ENCODE measurements at regions not wholly inside any gene's neighbourhood (a gene's known extent, or its start where the extent isn't known, plus 50 kb on each side); places are given as distances from the start of the nearest gene placed in this dataset.

- 100% methylated on average over 2 of the region's 3 CpGs for WGBS
- no peaks in the 10 kb centered on the region for H3K4me1 ChIP-seq
- no peak for DNase-seq (ENCODE audit: low spot score in 2 of 2)
- H3K27me3 ChIP-seq = no peaks in the 10 kb centered on the region
- no peaks in the 10 kb centered on the region for H3K36me3 ChIP-seq
- no peaks in the 10 kb centered on the region for H3K9me3 ChIP-seq
- H3K4me3 ChIP-seq = no peak overlapping the region
- TF ChIP-seq EP300 (IDR thresholded peaks at IDR 0.05) (no peak), POLR2AphosphoS5 (IDR thresholded peaks at IDR 0.05) (no peak), POLR2A (IDR thresholded peaks at IDR 0.05) (no peak), CTCF (IDR thresholded peaks at IDR 0.05) (no peak)
- H3K27ac ChIP-seq = no peak overlapping the region
These were observed 106.9 kb downstream of the TBC1D30 start for GRCh38 chr12:64931321-64931720.

- DNase-seq (ENCODE audit: low spot score in 2 of 2) = no peak
- H3K9me3 ChIP-seq = no peaks in the 10 kb centered on the region
- TF ChIP-seq EP300 (IDR thresholded peaks at IDR 0.05) = no peak
- TF ChIP-seq CTCF (IDR thresholded peaks at IDR 0.05) = no peak
- TF ChIP-seq POLR2A (IDR thresholded peaks at IDR 0.05) = no peak
- no peak for TF ChIP-seq POLR2AphosphoS5 (IDR thresholded peaks at IDR 0.05)
- H3K4me1 ChIP-seq = no peaks in the 10 kb centered on the region
- no peaks in the 10 kb centered on the region for H3K36me3 ChIP-seq
- 100% methylated on average over 1 of the region's 1 CpG for WGBS
- H3K27me3 ChIP-seq = no peaks in the 10 kb centered on the region
- H3K4me3 ChIP-seq = no peak overlapping the region
- H3K27ac ChIP-seq = no peak overlapping the region
These were observed 107.5 kb downstream of the TBC1D30 start for GRCh38 chr12:64931981-64932380.

- TF ChIP-seq POLR2A (IDR thresholded peaks at IDR 0.05) = no peak
- TF ChIP-seq EP300 (IDR thresholded peaks at IDR 0.05) = no peak
- WGBS = 67% methylated on average over 2 of the region's 2 CpGs
- no peaks in the 10 kb centered on the region for H3K36me3 ChIP-seq
These were observed 109.3 kb downstream of the TBC1D30 start for GRCh38 chr12:64933791-64934190.

GRCh38 chr12:64937452-64937851 is 113.0 kb downstream of the TBC1D30 start:
- no peaks in the 10 kb centered on the region for H3K9me3 ChIP-seq
- H3K27me3 ChIP-seq = no peaks in the 10 kb centered on the region
- H3K4me1 ChIP-seq = no peaks in the 10 kb centered on the region
- no peak overlapping the region for H3K27ac ChIP-seq
- no peak overlapping the region for H3K4me3 ChIP-seq
- TF ChIP-seq CTCF (IDR thresholded peaks at IDR 0.05) (no peak), POLR2AphosphoS5 (IDR thresholded peaks at IDR 0.05) (no peak), POLR2A (IDR thresholded peaks at IDR 0.05) (no peak), EP300 (IDR thresholded peaks at IDR 0.05) (no peak)
- DNase-seq (ENCODE audit: low spot score in 2 of 2) = no peak
- H3K36me3 ChIP-seq = no peaks in the 10 kb centered on the region

More at GRCh38 chr12:64933791-64934190, 109.3 kb downstream of the TBC1D30 start:
- no peaks in the 10 kb centered on the region for H3K27me3 ChIP-seq
- no peak overlapping the region for H3K4me3 ChIP-seq
- H3K4me1 ChIP-seq = no peaks in the 10 kb centered on the region
- no peaks in the 10 kb centered on the region for H3K9me3 ChIP-seq
- no peak overlapping the region for H3K27ac ChIP-seq
- DNase-seq (ENCODE audit: low spot score in 2 of 2) = no peak

- Histone ChIP-seq H3K27ac (no peak overlapping the region), H3K4me3 (no peak overlapping the region), H3K9me3 (no peaks in the 10 kb centered on the region), H3K4me1 (no peaks in the 10 kb centered on the region), H3K27me3 (no peaks in the 10 kb centered on the region), H3K36me3 (no peaks in the 10 kb centered on the region)
- TF ChIP-seq POLR2A (IDR thresholded peaks at IDR 0.05) = no peak
- TF ChIP-seq POLR2AphosphoS5 (IDR thresholded peaks at IDR 0.05) = no peak
- TF ChIP-seq CTCF (IDR thresholded peaks at IDR 0.05) = no peak
- no peak for TF ChIP-seq EP300 (IDR thresholded peaks at IDR 0.05)
- no peak for DNase-seq (ENCODE audit: low spot score in 2 of 2)
- 90% methylated on average over 2 of the region's 2 CpGs for WGBS
These were observed 113.7 kb downstream of the TBC1D30 start for GRCh38 chr12:64938179-64938578.

- 56% methylated on average over 5 of the region's 5 CpGs for WGBS
- Histone ChIP-seq H3K4me3 (no peak overlapping the region), H3K27me3 (no peaks in the 10 kb centered on the region), H3K4me1 (no peaks in the 10 kb centered on the region), H3K9me3 (no peaks in the 10 kb centered on the region), H3K36me3 (no peaks in the 10 kb centered on the region), H3K27ac (no peak overlapping the region)
- no peak for DNase-seq (ENCODE audit: low spot score in 2 of 2)
- no peak for TF ChIP-seq CTCF (IDR thresholded peaks at IDR 0.05)
- no peak for TF ChIP-seq POLR2A (IDR thresholded peaks at IDR 0.05)
- TF ChIP-seq POLR2AphosphoS5 (IDR thresholded peaks at IDR 0.05) = no peak
- TF ChIP-seq EP300 (IDR thresholded peaks at IDR 0.05) = no peak
These were observed 119.2 kb downstream of the TBC1D30 start for GRCh38 chr12:64943686-64944085.
